Fibroblast of lung (primary cell): ENCODE measurements at regions not wholly inside any gene's neighbourhood (a gene's known extent, or its start where the extent isn't known, plus 50 kb on each side); places are given as distances from the start of the nearest gene placed in this dataset.

Experiments
- CTCF ChIP-seq, 2 donors: IDR thresholded peaks in 1 of 2; conservative IDR thresholded peaks in 1 of 2; 1 replicate in 1 of 2; 2 replicates in 1 of 2; pipeline ENCODE4 v1.5.1; 2011 to 2012; ENCODE audit warnings: low read length in 2 of 2, control low read depth in 1 of 2, inconsistent platforms in 1 of 2, low read depth in 1 of 2, mild to moderate bottlenecking in 1 of 2
- EZH2 ChIP-seq: IDR thresholded peaks from 2 replicates; pipeline ENCODE4 v1.5.1; 2012; ENCODE audit warnings: low read length, control low read depth, mild to moderate bottlenecking; ENCODE audit errors: missing control alignments

GRCh38 chr2:71944806-71945602 lies 202.7 kb downstream of the CYP26B1 start:
- TF ChIP-seq CTCF (conservative IDR thresholded peaks at IDR 0.05 in 1 of 2, IDR thresholded peaks at IDR 0.05 in 1 of 2; ENCODE audit: low read depth in 1 of 2, low read length in 2 of 2) (no peak), EZH2 (no peak)
